MM.1S (cell line): ENCODE measurements at regions not wholly inside any gene's neighbourhood (a gene's known extent, or its start where the extent isn't known, plus 50 kb on each side); places are given as distances from the start of the nearest gene placed in this dataset.

Source experiments
- EZH2 ChIP-seq: fragments of 300-600 bp; sonication (generic); optimal IDR thresholded peaks from 2 replicates; pipeline ENCODE3; 2017; ENCODE audit warnings: low read depth, mild to moderate bottlenecking, antibody characterized with exemption, low read length, mixed read lengths
- EZH2phosphoT487 ChIP-seq: fragments of 300-600 bp; sonication (generic); IDR thresholded peaks from 2 replicates; pipeline ENCODE4 v1.6.1; 2018; ENCODE audit warnings: antibody characterized with exemption, low read length
- TF ChIP-seq, protein P1 (sequence below): fragments of 300-600 bp; sonication (generic); IDR thresholded peaks from 2 replicates; pipeline ENCODE4 v1.5.1; 2016; ENCODE audit warnings: antibody characterized with exemption, low read length, mixed read lengths

- TF ChIP-seq, protein P1, sequence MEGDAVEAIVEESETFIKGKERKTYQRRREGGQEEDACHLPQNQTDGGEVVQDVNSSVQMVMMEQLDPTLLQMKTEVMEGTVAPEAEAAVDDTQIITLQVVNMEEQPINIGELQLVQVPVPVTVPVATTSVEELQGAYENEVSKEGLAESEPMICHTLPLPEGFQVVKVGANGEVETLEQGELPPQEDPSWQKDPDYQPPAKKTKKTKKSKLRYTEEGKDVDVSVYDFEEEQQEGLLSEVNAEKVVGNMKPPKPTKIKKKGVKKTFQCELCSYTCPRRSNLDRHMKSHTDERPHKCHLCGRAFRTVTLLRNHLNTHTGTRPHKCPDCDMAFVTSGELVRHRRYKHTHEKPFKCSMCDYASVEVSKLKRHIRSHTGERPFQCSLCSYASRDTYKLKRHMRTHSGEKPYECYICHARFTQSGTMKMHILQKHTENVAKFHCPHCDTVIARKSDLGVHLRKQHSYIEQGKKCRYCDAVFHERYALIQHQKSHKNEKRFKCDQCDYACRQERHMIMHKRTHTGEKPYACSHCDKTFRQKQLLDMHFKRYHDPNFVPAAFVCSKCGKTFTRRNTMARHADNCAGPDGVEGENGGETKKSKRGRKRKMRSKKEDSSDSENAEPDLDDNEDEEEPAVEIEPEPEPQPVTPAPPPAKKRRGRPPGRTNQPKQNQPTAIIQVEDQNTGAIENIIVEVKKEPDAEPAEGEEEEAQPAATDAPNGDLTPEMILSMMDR, result no peak
- TF ChIP-seq EZH2, result no peak
- TF ChIP-seq EZH2phosphoT487, result no peak
Observed at GRCh38 chr4:165711436-165711835, 161.6 kb upstream of the TLL1 start.
